GDM1 (cell line): ENCODE measurements at regions not wholly inside any gene's neighbourhood (a gene's known extent, or its start where the extent isn't known, plus 50 kb on each side); places are given as distances from the start of the nearest gene placed in this dataset.

Experiments used
- DNase-seq: peaks from one replicate; lab custom pipeline; 2025; lab: John Stamatoyannopoulos, UW

DNA sequence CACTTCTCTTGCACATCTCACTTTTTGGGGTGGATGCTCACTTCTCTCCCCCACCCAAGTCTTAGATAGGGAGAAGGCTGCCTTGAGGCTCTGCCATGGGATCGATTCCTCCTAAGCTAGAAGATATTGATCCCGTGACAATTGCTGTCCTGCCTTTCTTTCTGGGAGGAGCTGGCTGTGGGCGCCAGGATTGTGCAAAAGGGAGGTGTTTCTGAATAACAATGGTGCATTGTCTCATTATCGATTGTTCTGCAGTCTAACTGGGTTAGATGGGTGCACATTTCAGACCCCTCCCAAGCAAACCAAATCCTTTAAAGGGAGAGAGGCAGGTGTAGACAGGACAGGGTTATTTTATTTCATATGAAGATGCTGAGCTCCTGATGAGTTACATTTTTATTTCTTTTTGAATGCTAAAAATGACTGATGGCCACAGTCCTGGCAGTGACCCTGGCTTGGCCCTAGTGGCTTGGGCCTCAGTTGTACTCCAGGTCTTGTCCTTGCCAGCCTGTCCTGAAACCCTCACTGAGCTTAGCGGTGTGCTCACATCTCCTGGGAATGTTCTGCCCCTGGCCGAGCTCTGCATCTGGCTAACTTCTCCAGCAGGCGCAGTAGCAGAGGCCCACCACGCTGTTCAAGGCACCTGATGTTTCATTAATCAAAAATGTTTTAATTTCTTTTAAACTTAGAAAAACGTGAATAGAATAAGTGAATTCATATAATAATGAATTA lies 99.0 kb upstream of the KAZN start:
- no peak for DNase-seq

- DNase-seq: no peak
Observed at GRCh38 chr1:14500041-14500440, 98.4 kb upstream of the KAZN start.

GRCh38 chr1:14500912-14501311 lies 97.6 kb upstream of the KAZN start:
- DNase-seq: no peak

- no peak for DNase-seq
Observed at GRCh38 chr1:14504517-14504916, 94.0 kb upstream of the KAZN start.

GRCh38 chr1:14506471-14507255 lies 91.8 kb upstream of the KAZN start:
- DNase-seq: no peak

- no peak for DNase-seq
Observed at GRCh38 chr1:14507262-14507661, 91.2 kb upstream of the KAZN start.

- no peak for DNase-seq
Observed at GRCh38 chr1:14508613-14509012, 89.9 kb upstream of the KAZN start.

- no peak for DNase-seq
Observed at GRCh38 chr1:14511166-14511680, 87.3 kb upstream of the KAZN start.

GRCh38 chr1:14511796-14512585 lies 86.5 kb upstream of the KAZN start:
- DNase-seq: no peak

DNA sequence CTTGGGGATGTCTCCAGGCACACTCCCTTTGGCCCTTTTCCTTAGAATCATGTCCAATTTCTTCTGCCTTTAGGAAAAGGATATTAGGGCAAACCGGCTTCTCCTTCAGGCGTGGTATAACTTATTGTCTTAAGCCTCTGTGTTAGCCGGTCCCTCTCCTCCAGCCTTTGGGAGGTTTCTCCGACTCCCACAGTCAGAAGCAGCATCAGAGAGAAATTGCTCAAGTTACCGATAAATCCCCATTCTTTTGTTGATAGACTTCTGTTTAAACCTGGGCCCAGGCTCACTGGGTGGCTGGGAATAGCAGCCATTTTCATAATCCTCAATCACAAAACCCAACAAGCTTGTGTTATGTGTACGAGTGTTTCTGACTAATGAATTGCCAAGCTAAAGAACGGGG lies 85.4 kb upstream of the KAZN start:
- DNase-seq: no peak

- no peak for DNase-seq
Observed at GRCh38 chr1:14514739-14515138, 83.7 kb upstream of the KAZN start.

DNA sequence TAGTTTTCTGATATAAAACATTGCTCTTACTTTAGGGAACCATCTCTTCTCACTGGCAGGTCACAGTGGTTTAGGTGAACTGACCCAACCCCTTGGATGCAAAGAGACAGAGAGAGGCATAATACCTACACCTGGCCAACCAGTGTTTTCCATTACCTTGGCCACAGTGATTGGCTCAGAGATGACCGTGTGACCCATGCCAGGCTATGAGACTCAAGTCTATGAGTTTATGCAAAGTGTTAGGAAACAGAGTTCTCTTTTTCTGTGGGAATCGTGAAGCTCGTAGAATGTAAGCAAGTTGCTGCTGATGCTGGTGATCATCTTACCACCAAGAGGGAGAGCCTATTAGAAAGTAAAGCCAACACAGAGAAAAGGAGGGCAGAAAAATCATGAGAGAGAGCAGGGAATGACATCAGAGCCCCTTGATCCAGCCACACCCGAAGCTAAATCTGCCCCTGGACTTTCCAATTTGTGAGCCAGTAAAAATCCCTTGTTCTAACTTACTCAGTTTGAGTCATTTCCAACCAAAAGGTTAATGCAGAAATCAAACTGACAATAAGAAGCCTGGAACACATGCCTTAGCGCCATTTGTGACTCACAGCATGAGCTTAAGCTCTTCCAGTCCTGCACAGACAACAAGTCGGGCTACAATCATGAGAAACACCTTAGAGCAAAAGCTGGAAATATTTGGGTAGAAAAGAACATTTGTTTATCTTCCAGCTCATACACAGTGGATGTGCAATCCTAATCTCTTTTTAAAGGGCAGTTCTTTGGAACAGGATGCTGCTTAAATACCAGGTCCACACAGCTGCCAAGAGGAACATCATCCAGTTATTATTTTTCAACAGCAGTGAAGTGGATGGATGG lies 81.3 kb upstream of the KAZN start:
- DNase-seq: no peak

DNA sequence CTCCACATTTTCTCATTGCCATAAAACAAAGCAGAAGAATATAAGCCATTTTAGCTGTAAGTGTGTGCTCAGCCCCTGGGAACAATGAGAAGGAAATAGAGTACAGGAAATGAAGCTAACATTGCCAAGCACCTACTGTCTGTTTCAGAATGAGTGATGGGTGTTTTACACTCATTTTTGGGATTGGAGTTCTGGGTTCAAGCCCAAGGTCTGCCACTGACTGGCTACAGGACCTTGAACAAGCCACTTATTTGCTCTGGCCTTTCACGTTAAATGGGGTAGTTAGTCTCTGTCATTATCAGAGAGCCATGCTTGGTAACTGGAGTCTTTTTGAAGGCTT lies 80.7 kb upstream of the KAZN start:
- no peak for DNase-seq

GRCh38 chr1:14519976-14520375 lies 78.5 kb upstream of the KAZN start:
- no peak for DNase-seq

DNA sequence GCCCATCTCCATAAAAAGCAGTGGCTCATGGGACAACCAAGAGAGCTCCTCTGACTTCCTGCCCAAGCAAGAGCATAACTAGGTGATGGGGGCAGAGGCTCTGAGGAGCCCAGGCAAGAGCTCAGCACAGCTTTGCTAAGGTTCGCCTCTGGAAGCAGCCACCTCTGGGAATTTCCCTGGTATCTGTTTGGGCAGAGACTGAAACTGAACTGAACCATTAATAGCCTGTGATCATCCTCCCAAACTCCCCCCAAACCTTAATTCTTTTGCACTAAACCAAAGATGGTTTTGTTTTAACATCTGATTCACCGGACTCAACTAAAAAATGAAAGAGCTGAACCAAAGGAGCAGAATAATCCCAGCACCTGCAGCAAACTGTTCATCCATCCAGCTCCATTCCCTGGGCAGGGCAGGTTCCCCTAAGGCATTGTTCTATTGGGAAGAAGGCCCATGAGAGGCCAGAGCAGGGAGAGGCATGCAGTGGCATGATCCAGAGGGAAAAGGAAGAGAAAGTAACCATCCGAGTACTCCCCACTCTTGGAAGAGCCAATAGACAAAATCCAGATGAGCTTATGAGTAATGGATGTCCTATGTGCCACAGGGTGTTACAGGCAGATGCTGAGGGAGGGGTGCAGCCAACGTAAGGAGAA lies 77.8 kb upstream of the KAZN start:
- DNase-seq: no peak

- DNase-seq: no peak
Observed at GRCh38 chr1:14521622-14522021, 76.9 kb upstream of the KAZN start.

DNA sequence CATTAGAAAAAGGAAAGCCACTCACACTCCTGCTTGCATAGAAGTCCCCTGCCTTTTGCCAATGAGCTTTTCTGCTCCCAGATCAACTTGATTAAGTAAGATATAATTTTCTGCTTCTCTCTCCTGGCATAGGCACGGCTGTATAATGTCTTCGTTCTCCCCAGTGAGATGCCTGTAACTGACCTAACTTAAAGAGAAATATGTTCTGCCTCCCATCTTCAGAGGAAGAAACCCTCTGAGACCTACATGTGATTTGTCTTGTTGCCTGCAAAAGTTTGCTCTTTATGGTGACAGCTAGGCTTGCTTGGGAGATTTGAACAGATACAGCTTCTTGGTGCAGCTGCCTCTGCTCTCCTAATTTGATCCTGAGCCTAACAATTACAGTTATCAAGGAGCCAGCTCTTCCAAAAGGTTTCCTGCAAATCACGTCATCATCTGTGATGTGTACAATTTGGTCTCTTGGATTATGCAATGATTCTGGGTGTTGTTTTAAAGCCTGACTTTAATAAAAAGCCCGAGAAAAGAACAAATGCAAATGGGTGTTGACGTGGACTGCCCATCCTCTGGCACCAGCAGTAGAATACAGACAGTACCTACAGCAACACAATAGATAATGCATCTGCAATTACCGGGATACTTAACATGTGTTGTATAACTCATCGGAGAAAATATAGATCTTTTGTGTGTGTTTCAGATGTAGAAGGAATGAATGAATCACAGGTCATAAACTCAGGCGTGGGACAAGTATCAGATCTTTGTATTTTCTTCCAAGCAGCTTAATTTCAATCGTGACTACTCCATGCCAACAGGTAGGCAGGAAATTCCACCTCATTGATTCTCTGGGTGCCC lies 76.2 kb upstream of the KAZN start:
- no peak for DNase-seq

DNA sequence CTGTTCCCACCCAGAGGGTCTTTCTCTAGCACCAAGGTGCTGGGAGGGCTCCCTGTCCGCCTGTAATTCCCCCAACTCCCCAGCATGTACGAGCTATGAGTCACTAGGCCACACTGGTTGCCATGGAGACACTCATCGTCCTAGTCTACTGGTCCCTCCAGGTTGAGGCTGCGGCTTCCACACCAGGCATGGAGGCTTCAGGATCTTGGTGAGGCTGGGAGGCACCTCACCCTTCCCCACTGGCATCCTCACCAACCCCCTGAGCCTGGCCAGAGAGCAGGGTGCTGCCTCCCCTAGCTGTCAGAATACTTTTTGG lies 75.6 kb upstream of the KAZN start:
- DNase-seq: no peak

GRCh38 chr1:14524826-14525636 lies 73.5 kb upstream of the KAZN start:
- DNase-seq: no peak

DNA sequence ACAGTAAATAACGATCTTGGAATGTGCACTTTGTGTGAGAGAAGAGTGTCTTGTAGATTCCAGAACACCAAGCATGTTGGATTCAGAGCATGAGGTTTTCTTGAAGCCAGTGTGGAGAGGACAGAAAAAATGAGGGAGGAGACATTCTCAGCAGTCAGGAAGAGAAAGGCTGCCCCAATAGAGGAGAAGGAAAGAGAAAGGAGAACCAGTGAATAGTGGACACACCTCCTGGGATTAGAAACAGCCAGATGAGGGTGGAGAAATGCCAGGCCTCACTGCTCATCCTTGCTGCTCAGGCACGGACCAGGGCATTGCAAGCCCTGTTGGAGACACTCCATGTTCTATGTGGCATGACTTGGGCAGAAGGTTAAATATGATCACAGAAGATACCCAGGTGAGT lies 69.0 kb upstream of the KAZN start:
- no peak for DNase-seq
